Kidney (tissue), 13 donors: ENCODE measurements at regions not wholly inside any gene's neighbourhood (a gene's known extent, or its start where the extent isn't known, plus 50 kb on each side); places are given as distances from the start of the nearest gene placed in this dataset.

Experiments used
- DNase-seq, 5 donors: peaks; one replicate each; pipeline ENCODE4 v3.0.0-alpha.2; 2013 to 2020
- FAIRE-seq: peaks from 2 replicates; lab custom pipeline; 2012; peaks lifted over from hg19 to GRCh38; lab: Jason Lieb, UNC
- H3K27ac ChIP-seq, 2 donors: one replicate each; pipeline ENCODE4 v1.7.0; 2013; ENCODE audit warnings: low read depth in 2 of 2, low read length in 2 of 2, inconsistent platforms in 1 of 2
- H3K27me3 ChIP-seq: one replicate; pipeline ENCODE4 v1.7.1; 2013; ENCODE audit warnings: low read length, inconsistent platforms; ENCODE audit not compliant: control insufficient read depth, insufficient read depth
- H3K36me3 ChIP-seq, 3 donors: one replicate each; pipeline versions ENCODE4 v1.7.0 to v1.7.1; 2013; ENCODE audit warnings: low read length in 3 of 3, control low read depth in 1 of 3, inconsistent platforms in 1 of 3; ENCODE audit not compliant: insufficient read depth in 3 of 3, control insufficient read depth in 2 of 3
- H3K4me1 ChIP-seq, 3 donors: one replicate each; pipeline versions ENCODE4 v1.7.0 to v1.7.1; 2013; ENCODE audit warnings: low read length in 3 of 3, inconsistent platforms in 1 of 3, low read depth in 1 of 3; ENCODE audit not compliant: control insufficient read depth in 2 of 3, insufficient read depth in 2 of 3
- H3K4me3 ChIP-seq, 3 donors: one replicate each; pipeline versions ENCODE4 v1.7.0 to v1.8.1; 2013; ENCODE audit warnings: low read length in 3 of 3, control low read depth in 1 of 3, inconsistent platforms in 1 of 3
- H3K9ac ChIP-seq, 3 donors: one replicate each; pipeline versions ENCODE4 v1.7.0 to v1.7.1; 2013; ENCODE audit warnings: low read length in 3 of 3, control low read depth in 1 of 3, inconsistent platforms in 1 of 3
- H3K9me3 ChIP-seq, 3 donors: one replicate each; pipeline versions ENCODE4 v1.7.0 to v1.7.1; 2013; ENCODE audit warnings: low read length in 3 of 3, control low read depth in 1 of 3, inconsistent platforms in 1 of 3; ENCODE audit not compliant: control insufficient read depth in 2 of 3, insufficient read depth in 1 of 3
- CTCF ChIP-seq: IDR thresholded peaks from 3 replicates; pipeline ENCODE4 v1.5.1; 2012; ENCODE audit warnings: mild to moderate bottlenecking, moderate library complexity, borderline replicate concordance; ENCODE audit not compliant: insufficient read depth; ENCODE audit errors: extremely low read depth
- intact Hi-C: fragments of 100-400 bp; cut with DNase I; formaldehyde crosslinking; loops from one replicate; pipeline ENCODE4 v1.11.1; 2022
- donor health status: control.
- donor health status: control.
- donor health status: control.
- donor health status: control.
- donor health status: control.
- donor health status: DM: yes; HTN: yes; CAD: no.
- donor health status: Normal renal cell carcinoma (clear cell type).

- H3K4me1 ChIP-seq = no peaks in the 10 kb centered on the region
- H3K27ac ChIP-seq = no peak overlapping the region
- peaks cover 0 to 7% (median 0%) of the 10 kb centered on the region in 3 donors for H3K9me3 ChIP-seq
- H3K4me3 ChIP-seq = no peak overlapping the region
- H3K36me3 ChIP-seq = no peaks in the 10 kb centered on the region
- TF ChIP-seq CTCF = no peak
- DNase-seq (no peak), FAIRE-seq (no peak)
- intact Hi-C loops = no loop called here
- no peak overlapping the region for H3K9ac ChIP-seq
- no peaks in the 10 kb centered on the region for H3K27me3 ChIP-seq
Observed at GRCh38 chr17:69978056-69978646, 96.9 kb upstream of the KCNJ16 start.

- H3K27ac ChIP-seq = no peak overlapping the region
- no peak for FAIRE-seq
Observed at GRCh38 chr17:69981441-69981840, 93.6 kb upstream of the KCNJ16 start.

GRCh38 chr17:69995476-69995875 is 79.5 kb upstream of the KCNJ16 start:
- no peak for FAIRE-seq

More at GRCh38 chr17:69981441-69981840, 93.6 kb upstream of the KCNJ16 start:
- DNase-seq = no peak
- no peaks in the 10 kb centered on the region for H3K4me1 ChIP-seq
- no peak for TF ChIP-seq CTCF
- H3K36me3 ChIP-seq = no peaks in the 10 kb centered on the region
- H3K9me3 ChIP-seq = no peaks in the 10 kb centered on the region
- intact Hi-C loops = no loop called here
- no peaks in the 10 kb centered on the region for H3K27me3 ChIP-seq
- no peak overlapping the region for H3K4me3 ChIP-seq
- H3K9ac ChIP-seq = no peak overlapping the region

More at GRCh38 chr17:69995476-69995875, 79.5 kb upstream of the KCNJ16 start:
- Histone ChIP-seq H3K36me3 (no peaks in the 10 kb centered on the region), H3K27me3 (no peaks in the 10 kb centered on the region), H3K9ac (no peak overlapping the region), H3K4me1 (no peaks in the 10 kb centered on the region), H3K4me3 (no peak overlapping the region), H3K9me3 (no peaks in the 10 kb centered on the region), H3K27ac (no peak overlapping the region)
- intact Hi-C loops = no loop called here
- DNase-seq = no peak
- no peak for TF ChIP-seq CTCF
